ENCODE measurements at regions not wholly inside any gene's neighbourhood (a gene's known extent, or its start where the extent isn't known, plus 50 kb on each side); places are given as distances from the start of the nearest gene placed in this dataset.
"Not testable (repeated sequence)": the region's sequence is repeated elsewhere in the genome, so short reads cannot be mapped to it uniquely, and the experiment has no call there.

DNA sequence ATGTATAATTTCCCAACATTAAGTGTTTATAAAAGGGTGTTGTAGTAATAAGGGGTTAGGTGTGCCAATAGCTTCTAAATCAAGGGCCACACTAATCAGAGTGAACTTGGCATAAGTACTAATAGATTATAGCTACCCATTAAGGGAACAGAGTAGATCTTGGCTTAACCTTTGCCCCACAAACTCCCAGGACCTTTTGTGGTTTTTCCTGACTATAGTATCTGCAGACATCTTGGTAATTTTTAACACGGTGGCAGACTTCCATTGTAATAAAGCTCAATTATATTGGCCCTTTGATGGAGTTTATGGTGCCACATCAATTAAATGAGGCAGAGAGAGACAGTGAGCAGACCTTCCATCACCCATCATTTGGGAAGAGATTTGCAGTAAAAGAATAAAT lies 358.5 kb upstream of the HNRNPA3 start:
- no peak for DNase-seq (ENCODE audit: low read depth)

DNA sequence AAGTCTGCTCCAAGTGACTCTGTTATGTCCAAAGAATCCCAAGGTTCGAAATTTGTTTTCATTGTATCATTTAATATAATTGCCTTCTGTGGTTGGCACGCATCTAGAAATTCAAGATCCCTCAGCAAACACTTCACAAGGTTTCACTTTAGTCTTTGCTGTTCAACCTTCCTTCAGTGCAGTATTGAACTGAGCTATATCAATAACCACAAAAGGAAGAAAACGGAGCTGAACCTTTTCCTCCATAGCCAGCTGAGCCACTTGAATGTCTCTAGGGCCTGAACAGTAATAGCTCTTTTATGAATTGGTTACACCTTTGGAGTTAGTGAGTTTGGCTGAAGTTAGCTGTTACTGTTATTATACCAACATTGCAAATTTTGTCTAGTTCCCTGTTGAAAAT lies 357.7 kb upstream of the HNRNPA3 start:
- DNase-seq (ENCODE audit: low read depth), result no peak

GRCh38 chr2:176856683-176857082 lies 355.9 kb upstream of the HNRNPA3 start:
- DNase-seq (ENCODE audit: low read depth), result no peak

DNA sequence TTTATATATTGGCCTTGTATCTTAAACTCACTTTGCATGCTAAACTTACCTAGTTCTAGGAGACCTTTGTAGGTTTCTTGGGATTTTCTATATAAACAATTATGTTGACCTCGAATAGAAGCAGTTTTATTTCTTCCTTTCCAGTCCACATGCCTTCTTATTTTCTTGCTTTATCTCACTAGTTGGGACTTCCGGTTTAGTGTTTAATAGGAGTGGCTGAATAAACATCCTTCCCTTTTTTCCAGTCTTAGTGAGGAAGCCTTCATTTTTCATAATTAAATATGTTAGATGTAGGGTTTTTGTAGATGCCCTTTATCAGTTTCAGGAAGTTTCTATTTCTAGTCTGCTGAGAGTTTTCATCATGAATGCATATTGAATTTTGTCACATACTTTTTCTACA lies 347.3 kb upstream of the HNRNPA3 start:
- no peak for DNase-seq (ENCODE audit: low read depth)

- DNase-seq (ENCODE audit: low read depth), result no peak
These were observed 340.2 kb upstream of the HNRNPA3 start for GRCh38 chr2:176872406-176872805.

- no peak for DNase-seq (ENCODE audit: low read depth)
These were observed 339.2 kb upstream of the HNRNPA3 start for GRCh38 chr2:176873403-176873802.

GRCh38 chr2:176876493-176877103 lies 336.0 kb upstream of the HNRNPA3 start:
- no peak for DNase-seq (ENCODE audit: low read depth)

GRCh38 chr2:176879426-176879995 lies 333.1 kb upstream of the HNRNPA3 start:
- no peak for DNase-seq (ENCODE audit: low read depth)

DNA sequence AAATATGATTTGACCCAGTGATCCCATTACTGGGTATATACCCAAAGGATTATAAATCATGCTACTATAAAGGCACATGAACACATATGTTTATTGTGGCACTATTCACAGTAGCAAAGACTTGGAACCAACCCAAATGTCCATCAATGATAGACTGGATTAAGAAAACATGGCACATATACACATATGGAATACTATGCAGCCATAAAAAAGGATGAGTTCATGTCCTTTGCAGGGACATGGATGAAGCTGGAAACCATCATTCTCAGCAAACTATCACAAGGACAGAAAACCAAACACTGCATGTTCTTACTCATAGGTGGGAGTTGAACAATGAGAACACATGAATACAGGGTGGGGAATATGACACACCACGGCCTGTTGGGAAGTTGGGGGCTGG lies 330.5 kb upstream of the HNRNPA3 start:
- DNase-seq (ENCODE audit: low read depth), result not testable (repeated sequence)

GRCh38 chr2:176885001-176885643 lies 327.5 kb upstream of the HNRNPA3 start:
- no peak for DNase-seq (ENCODE audit: low read depth)

GRCh38 chr2:176885661-176886060 lies 326.9 kb upstream of the HNRNPA3 start:
- no peak for DNase-seq (ENCODE audit: low read depth)

DNA sequence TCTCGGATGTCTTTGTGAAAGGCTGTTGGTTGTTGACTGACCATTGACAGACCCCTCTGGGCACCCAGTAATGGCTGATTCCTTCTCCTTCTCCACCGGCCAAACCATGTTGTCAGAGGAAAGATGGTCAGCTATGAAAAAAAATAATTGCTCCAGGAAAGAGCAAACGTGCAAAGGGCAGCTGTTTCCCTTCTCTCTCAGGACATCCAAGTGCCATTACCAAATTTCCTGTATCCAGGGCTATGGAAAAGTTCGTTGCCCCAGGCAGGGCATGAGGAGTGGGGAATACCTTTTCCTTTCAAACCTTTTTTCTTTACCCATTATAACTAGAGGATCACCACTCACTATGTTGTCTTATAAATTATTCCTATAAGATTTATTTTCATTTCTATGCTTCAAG lies 321.5 kb upstream of the HNRNPA3 start:
- no peak for DNase-seq (ENCODE audit: low read depth)

GRCh38 chr2:176891857-176892256 lies 320.7 kb upstream of the HNRNPA3 start:
- no peak for DNase-seq (ENCODE audit: low read depth)

GRCh38 chr2:176892676-176893226 lies 319.8 kb upstream of the HNRNPA3 start:
- DNase-seq (ENCODE audit: low read depth), result no peak

DNA sequence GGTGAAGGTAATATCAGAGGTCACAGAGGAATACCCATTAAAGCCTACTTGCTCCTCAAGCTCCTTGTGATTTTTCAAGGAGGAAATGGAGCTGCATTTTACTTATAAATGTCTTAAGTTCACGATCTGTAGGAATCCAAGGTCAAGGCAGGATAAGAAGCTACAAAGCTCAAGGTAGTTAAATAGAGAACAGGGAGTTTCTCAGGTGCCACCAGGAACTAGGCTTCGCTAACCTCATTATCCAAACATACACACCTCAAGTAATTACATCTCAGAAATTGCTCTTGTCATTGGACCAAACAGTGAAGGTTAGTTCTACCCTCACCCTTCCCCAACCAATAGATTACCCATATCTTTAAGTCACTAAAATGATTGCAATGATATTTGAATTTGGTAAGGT lies 317.4 kb upstream of the HNRNPA3 start:
- DNase-seq (ENCODE audit: low read depth), result no peak

GRCh38 chr2:176902454-176902853 lies 310.1 kb upstream of the HNRNPA3 start:
- no peak for DNase-seq (ENCODE audit: low read depth)

DNA sequence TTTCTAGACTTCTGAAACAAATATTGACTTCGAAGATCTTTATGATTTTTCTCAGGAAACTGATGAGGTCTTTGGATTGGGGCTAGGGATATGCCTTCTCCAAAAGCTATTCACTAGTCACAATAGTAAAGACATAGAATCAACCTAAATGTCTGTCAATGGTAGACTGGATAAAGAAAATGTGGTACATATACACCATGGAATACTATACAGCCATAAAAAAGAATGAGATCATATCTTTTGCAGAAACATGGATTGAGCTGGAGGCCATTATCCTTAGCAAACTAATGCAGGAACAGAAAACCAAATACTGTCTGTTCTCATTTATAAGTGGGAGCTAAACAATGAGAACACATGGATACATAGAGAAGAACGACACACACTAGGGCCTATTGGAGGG lies 308.5 kb upstream of the HNRNPA3 start:
- DNase-seq (ENCODE audit: low read depth), result not testable (repeated sequence)

DNA sequence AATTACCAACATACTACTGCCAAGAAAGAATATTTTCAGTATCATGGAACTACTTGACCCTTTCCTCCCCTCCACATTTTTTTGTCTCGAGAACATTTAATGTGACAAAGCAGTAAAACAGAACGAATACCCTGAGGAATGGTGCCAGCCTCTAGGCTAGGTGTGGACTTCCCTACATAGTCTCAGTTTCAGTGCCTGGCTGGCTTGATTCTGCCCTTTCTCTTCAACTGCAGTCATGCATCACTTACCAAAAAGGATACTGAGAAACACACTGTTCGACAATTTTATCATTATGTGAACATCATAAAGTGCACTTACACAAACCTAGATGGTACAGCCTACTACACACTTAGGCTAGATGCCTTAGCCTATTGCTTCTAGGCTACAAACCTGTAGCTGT lies 305.3 kb upstream of the HNRNPA3 start:
- no peak for DNase-seq (ENCODE audit: low read depth)

- DNase-seq (ENCODE audit: low read depth), result no peak
These were observed 301.8 kb upstream of the HNRNPA3 start for GRCh38 chr2:176910828-176911227.

DNA sequence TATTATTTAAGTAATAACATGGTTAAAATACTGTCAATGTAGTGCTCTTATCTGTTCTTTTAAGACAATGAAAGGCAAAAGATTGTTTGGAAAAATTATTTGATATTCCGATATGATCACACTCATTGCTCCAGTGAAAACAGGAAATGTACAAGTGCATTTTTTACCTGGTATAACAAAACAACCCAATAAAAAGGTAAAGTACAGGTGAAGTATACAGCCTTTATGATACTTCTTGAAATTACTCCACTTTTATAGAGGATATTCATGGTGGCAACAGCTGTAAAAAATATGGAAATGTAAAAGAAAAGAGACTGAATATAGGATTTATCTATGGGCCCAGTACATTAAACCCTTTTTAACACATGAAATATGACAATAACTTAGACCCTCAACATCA lies 298.6 kb upstream of the HNRNPA3 start:
- no peak for DNase-seq (ENCODE audit: low read depth)

GRCh38 chr2:176914371-176914770 lies 298.2 kb upstream of the HNRNPA3 start:
- DNase-seq (ENCODE audit: low read depth), result no peak

- not testable (repeated sequence) for DNase-seq (ENCODE audit: low read depth)
These were observed 290.0 kb upstream of the HNRNPA3 start for GRCh38 chr2:176922545-176922944.

GRCh38 chr2:176923205-176923604 lies 289.4 kb upstream of the HNRNPA3 start:
- DNase-seq (ENCODE audit: low read depth), result no peak

All from fibroblast of gingiva (primary cell).